PC-3 (cell line): ENCODE measurements at regions not wholly inside any gene's neighbourhood (a gene's known extent, or its start where the extent isn't known, plus 50 kb on each side); places are given as distances from the start of the nearest gene placed in this dataset.

Source experiments
- ATAC-seq: fragments of 200-7000 bp; cut with Tn5 transposase; 2 replicates; pipeline ENCODE4 v1.9.1; 2020; ENCODE audit warnings: mild to moderate bottlenecking, moderate library complexity
- BruUV-seq: library from RNA; stranded (reverse); fragments of 400-500 nt; replicated peaks from 2 replicates; lab custom pipeline; 2021; lab: Mats Ljungman, UMichigan
- CTCF ChIA-PET: fragments of 300-600 bp; sonication (Branson Sonifier 250); formaldehyde crosslinking; loops from one replicate; lab custom pipeline; 2022; ENCODE audit warnings: antibody characterized with exemption; lab: Charles Lee
- POLR2A ChIA-PET: fragments of 300-600 bp; sonication (Branson Sonifier 250); formaldehyde crosslinking; loops from one replicate; lab custom pipeline; 2022; ENCODE audit warnings: antibody characterized with exemption; ENCODE audit not compliant: unreplicated experiment; lab: Charles Lee
- DNase-seq: peaks from one replicate; pipeline ENCODE4 v3.0.0-alpha.2; 2015
- H2AFZ ChIP-seq: fragments of 300-600 bp; sonication (generic); 2 replicates; pipeline ENCODE4 v1.6.0; 2016; ENCODE audit warnings: antibody characterized with exemption, low read length
- H3F3A ChIP-seq: fragments of 300-600 bp; sonication (generic); one replicate; pipeline ENCODE4 v1.6.0; 2017; ENCODE audit warnings: antibody characterized with exemption, low read length, control low read depth, mild to moderate bottlenecking; ENCODE audit not compliant: unreplicated experiment
- H3K27ac ChIP-seq: fragments of 300-600 bp; sonication (generic); 2 replicates; pipeline ENCODE4 v1.5.1; 2016; ENCODE audit warnings: mild to moderate bottlenecking, low read length
- H3K27me3 ChIP-seq: fragments of 300-600 bp; sonication (generic); 2 replicates; pipeline ENCODE4 v1.6.1; 2016; ENCODE audit warnings: low read length, mixed read lengths
- H3K36me3 ChIP-seq: fragments of 300-600 bp; sonication (generic); 2 replicates; pipeline ENCODE4 v1.6.1; 2016; ENCODE audit warnings: low read depth, mixed run types, low read length, mixed read lengths
- H3K4me1 ChIP-seq: fragments of 300-600 bp; sonication (generic); 2 replicates; pipeline ENCODE4 v1.5.1; 2016; ENCODE audit warnings: low read length; ENCODE audit not compliant: insufficient read depth
- H3K4me2 ChIP-seq: fragments of 300-600 bp; sonication (generic); 2 replicates; pipeline ENCODE4 v1.6.0; 2016; ENCODE audit warnings: low read length
- H3K4me3 ChIP-seq: fragments of 300-600 bp; sonication (generic); 2 replicates; pipeline ENCODE4 v1.5.1; 2016; ENCODE audit warnings: mild to moderate bottlenecking, low read length, mixed read lengths
- H3K79me2 ChIP-seq: fragments of 300-600 bp; sonication (generic); 2 replicates; pipeline ENCODE4 v1.6.1; 2017; ENCODE audit warnings: low read length, mixed read lengths
- H3K9ac ChIP-seq: fragments of 300-600 bp; sonication (generic); 2 replicates; pipeline ENCODE4 v1.6.0; 2016; ENCODE audit warnings: mild to moderate bottlenecking, low read length
- H3K9me2 ChIP-seq: fragments of 300-600 bp; sonication (generic); replicated peaks from 2 replicates; pipeline ENCODE4 v1.6.1; 2016; ENCODE audit warnings: mixed run types, low read length, mixed read lengths
- H3K9me3 ChIP-seq: fragments of 300-600 bp; sonication (generic); 2 replicates; pipeline ENCODE4 v1.6.1; 2016; ENCODE audit warnings: low read length, mixed read lengths
- H4K20me1 ChIP-seq: fragments of 300-600 bp; sonication (generic); 2 replicates; pipeline ENCODE4 v1.6.1; 2016; ENCODE audit warnings: low read length, mixed read lengths
- CTCF ChIP-seq: fragments of 300-600 bp; sonication (generic); conservative IDR thresholded peaks from 2 replicates; pipeline ENCODE4 v1.5.1; 2017; ENCODE audit warnings: antibody characterized with exemption, low read depth, mild to moderate bottlenecking, low read length
- EZH2 ChIP-seq: fragments of 300-600 bp; sonication (generic); IDR thresholded peaks from one replicate; pipeline ENCODE4 v1.6.1; 2017; ENCODE audit warnings: antibody characterized with exemption, mild to moderate bottlenecking, low read length; ENCODE audit not compliant: unreplicated experiment
- EZH2phosphoT487 ChIP-seq: fragments of 300-600 bp; sonication (generic); IDR thresholded peaks from 2 replicates; pipeline ENCODE4 v1.6.1; 2018; ENCODE audit warnings: mild to moderate bottlenecking, antibody characterized with exemption, low read length, borderline replicate concordance
- intact Hi-C: fragments of 100-400 bp; cut with micrococcal nuclease; formaldehyde crosslinking; loops from 2 replicates; pipeline ENCODE4 v1.9.0; 2023

GRCh38 chr1:115176189-115176588 lies 86.9 kb upstream of the TSPAN2 start:
- Histone ChIP-seq H3K9ac (no peak overlapping the region), H3F3A (no peaks in the 10 kb centered on the region), H3K9me3 (no peaks in the 10 kb centered on the region), H2AFZ (no peak overlapping the region), H3K27ac (no peak overlapping the region), H3K27me3 (no peaks in the 10 kb centered on the region), H3K4me2 (no peak overlapping the region), H3K4me1 (peaks cover 22% of the 10 kb centered on the region), H3K36me3 (no peaks in the 10 kb centered on the region), H4K20me1 (no peaks in the 10 kb centered on the region), H3K9me2 (no peaks in the 10 kb centered on the region), H3K4me3 (no peak overlapping the region), H3K79me2 (no peaks in the 10 kb centered on the region)
- no peak for TF ChIP-seq EZH2phosphoT487
- no peak for TF ChIP-seq CTCF
- no peak for TF ChIP-seq EZH2
- no TSS peak for BruUV-seq
- CTCF ChIA-PET, result no interaction called here
- DNase-seq (no peak), ATAC-seq (no peak)
- POLR2A ChIA-PET, result no interaction called here
- intact Hi-C loops, result no loop called here

- TF ChIP-seq CTCF (no peak), EZH2phosphoT487 (no peak), EZH2 (no peak)
- BruUV-seq, result no TSS peak
- Histone ChIP-seq H4K20me1 (no peaks in the 10 kb centered on the region), H3K79me2 (no peaks in the 10 kb centered on the region), H3K4me2 (no peak overlapping the region), H3K4me1 (peaks cover 20% of the 10 kb centered on the region), H3K4me3 (no peak overlapping the region), H3K27me3 (no peaks in the 10 kb centered on the region), H3F3A (no peaks in the 10 kb centered on the region), H3K9ac (no peak overlapping the region), H3K36me3 (no peaks in the 10 kb centered on the region), H3K27ac (no peak overlapping the region), H3K9me2 (no peaks in the 10 kb centered on the region), H2AFZ (no peak overlapping the region), H3K9me3 (no peaks in the 10 kb centered on the region)
- intact Hi-C loops, result no loop called here
- POLR2A ChIA-PET, result no interaction called here
- ATAC-seq, result no peak
- no peak for DNase-seq
- CTCF ChIA-PET, result no interaction called here
Measured at GRCh38 chr1:115175596-115175995, 86.3 kb upstream of the TSPAN2 start.

GRCh38 chr1:115173151-115173550 lies 83.8 kb upstream of the TSPAN2 start:
- intact Hi-C loops, result no loop called here
- TF ChIP-seq EZH2, result no peak
- no peak for TF ChIP-seq EZH2phosphoT487
- no peak for TF ChIP-seq CTCF
- peaks cover 21% of the 10 kb centered on the region for H3K4me1 ChIP-seq
- DNase-seq, result no peak
- H3K9me3 ChIP-seq, result no peaks in the 10 kb centered on the region
- POLR2A ChIA-PET, result no interaction called here
- CTCF ChIA-PET, result no interaction called here
- H3K27me3 ChIP-seq, result no peaks in the 10 kb centered on the region
- H3K79me2 ChIP-seq, result no peaks in the 10 kb centered on the region
- H2AFZ ChIP-seq, result no peak overlapping the region
- H3K4me2 ChIP-seq, result no peak overlapping the region
- no peak overlapping the region for H3K4me3 ChIP-seq
- no TSS peak for BruUV-seq
- no peak overlapping the region for H3K27ac ChIP-seq
- H3K36me3 ChIP-seq, result no peaks in the 10 kb centered on the region
- H3F3A ChIP-seq, result no peaks in the 10 kb centered on the region
- H3K9me2 ChIP-seq, result no peaks in the 10 kb centered on the region
- no peaks in the 10 kb centered on the region for H4K20me1 ChIP-seq
- no peak for ATAC-seq
- no peak overlapping the region for H3K9ac ChIP-seq
